DOHH2 (cell line): ENCODE measurements at regions not wholly inside any gene's neighbourhood (a gene's known extent, or its start where the extent isn't known, plus 50 kb on each side); places are given as distances from the start of the nearest gene placed in this dataset.

Experiments
- H3F3A ChIP-seq: fragments of 200-600 bp; sonication (generic), shearing (Covaris generic); 2 replicates; pipeline ENCODE4 v1.6.0; 2016; ENCODE audit warnings: antibody characterized with exemption, mild to moderate bottlenecking; ENCODE audit not compliant: control insufficient read depth, insufficient read depth
- H3K27ac ChIP-seq: fragments of 200-600 bp; sonication (generic); 2 replicates; pipeline ENCODE4 v1.5.1; 2014; ENCODE audit warnings: low read depth, mild to moderate bottlenecking, low read length, moderate library complexity
- H3K27me3 ChIP-seq: fragments of 200-600 bp; sonication (generic); 2 replicates; pipeline ENCODE4 v1.6.1; 2014; ENCODE audit warnings: mild to moderate bottlenecking, low read length, mixed read lengths; ENCODE audit not compliant: control insufficient read depth
- H3K36me3 ChIP-seq: fragments of 200-600 bp; sonication (generic); 2 replicates; pipeline ENCODE4 v1.6.1; 2014; ENCODE audit warnings: mild to moderate bottlenecking, low read length, moderate library complexity, mixed read lengths; ENCODE audit not compliant: control insufficient read depth
- H3K4me1 ChIP-seq: fragments of 200-600 bp; sonication (generic); 2 replicates; pipeline ENCODE4 v1.6.1; 2014; ENCODE audit warnings: mild to moderate bottlenecking, low read length, mixed read lengths; ENCODE audit not compliant: control insufficient read depth
- H3K4me2 ChIP-seq: fragments of 200-600 bp; sonication (generic); 2 replicates; pipeline ENCODE4 v1.6.0; 2014; ENCODE audit warnings: mild to moderate bottlenecking, low read length, moderate library complexity
- H3K4me3 ChIP-seq: fragments of 200-600 bp; sonication (generic); 2 replicates; pipeline ENCODE4 v1.5.1; 2014; ENCODE audit warnings: mild to moderate bottlenecking, low read length, mixed read lengths
- H3K79me2 ChIP-seq: fragments of 200-600 bp; sonication (generic); 2 replicates; pipeline ENCODE4 v1.6.1; 2014; ENCODE audit warnings: mild to moderate bottlenecking, low read length, mixed read lengths; ENCODE audit not compliant: control insufficient read depth
- H3K9me2 ChIP-seq: fragments of 200-600 bp; sonication (generic); replicated peaks from 2 replicates; pipeline ENCODE4 v1.6.1; 2014; ENCODE audit warnings: mild to moderate bottlenecking, low read length, mixed read lengths; ENCODE audit not compliant: control insufficient read depth
- H3K9me3 ChIP-seq: fragments of 200-600 bp; sonication (generic); 2 replicates; pipeline ENCODE4 v1.6.1; 2014; ENCODE audit warnings: antibody characterized with exemption, low read length, mixed read lengths; ENCODE audit not compliant: control insufficient read depth, insufficient read depth
- H4K20me1 ChIP-seq: fragments of 200-600 bp; sonication (generic); 2 replicates; pipeline ENCODE4 v1.6.0; 2014; ENCODE audit warnings: low read depth, mild to moderate bottlenecking, antibody characterized with exemption, low read length, moderate library complexity; ENCODE audit not compliant: control insufficient read depth, insufficient read depth
- EZH2phosphoT487 ChIP-seq: fragments of 200-600 bp; sonication (generic); IDR thresholded peaks from 2 replicates; pipeline ENCODE4 v1.6.1; 2017; ENCODE audit warnings: borderline replicate concordance, mild to moderate bottlenecking, antibody characterized with exemption, low read length, moderate library complexity, mixed read lengths
- TF ChIP-seq, protein P1 (sequence below): fragments of 200-600 bp; sonication (generic); IDR thresholded peaks from one replicate; pipeline ENCODE4 v1.5.1; 2014; ENCODE audit warnings: antibody characterized with exemption, mild to moderate bottlenecking, low read depth, low read length; ENCODE audit not compliant: poor library complexity, severe bottlenecking

DNA sequence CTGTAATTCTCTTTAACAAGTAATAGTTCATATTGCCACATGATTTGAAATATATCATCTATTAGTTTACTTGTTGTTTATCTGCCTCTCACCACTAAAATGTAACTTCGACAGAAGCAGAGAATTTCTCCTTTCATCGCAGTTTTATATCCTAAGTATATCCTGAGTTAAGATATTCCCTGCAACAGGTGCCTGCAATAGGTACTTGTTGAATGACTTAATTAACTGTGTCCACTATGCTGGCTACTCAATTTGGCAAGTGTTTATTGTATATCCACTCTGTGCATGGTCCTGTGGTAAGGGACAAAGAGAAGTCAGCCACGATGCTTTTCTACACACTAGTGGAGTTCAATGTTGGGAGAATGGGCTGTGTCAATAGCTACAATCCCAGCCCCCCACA, 108.5 kb downstream of the PSAT1 start:
- Histone ChIP-seq H4K20me1 (no peaks in the 10 kb centered on the region), H3K79me2 (no peaks in the 10 kb centered on the region), H3K4me2 (no peak overlapping the region), H3K9me2 (no peaks in the 10 kb centered on the region), H3K9me3 (no peaks in the 10 kb centered on the region), H3K4me1 (no peaks in the 10 kb centered on the region), H3K4me3 (no peak overlapping the region), H3F3A (no peaks in the 10 kb centered on the region), H3K36me3 (no peaks in the 10 kb centered on the region), H3K27me3 (peaks cover 3% of the 10 kb centered on the region; the same call in 1 of the 2 replicates), H3K27ac (no peak overlapping the region)
- TF ChIP-seq EZH2phosphoT487: no peak
- TF ChIP-seq, protein P1, sequence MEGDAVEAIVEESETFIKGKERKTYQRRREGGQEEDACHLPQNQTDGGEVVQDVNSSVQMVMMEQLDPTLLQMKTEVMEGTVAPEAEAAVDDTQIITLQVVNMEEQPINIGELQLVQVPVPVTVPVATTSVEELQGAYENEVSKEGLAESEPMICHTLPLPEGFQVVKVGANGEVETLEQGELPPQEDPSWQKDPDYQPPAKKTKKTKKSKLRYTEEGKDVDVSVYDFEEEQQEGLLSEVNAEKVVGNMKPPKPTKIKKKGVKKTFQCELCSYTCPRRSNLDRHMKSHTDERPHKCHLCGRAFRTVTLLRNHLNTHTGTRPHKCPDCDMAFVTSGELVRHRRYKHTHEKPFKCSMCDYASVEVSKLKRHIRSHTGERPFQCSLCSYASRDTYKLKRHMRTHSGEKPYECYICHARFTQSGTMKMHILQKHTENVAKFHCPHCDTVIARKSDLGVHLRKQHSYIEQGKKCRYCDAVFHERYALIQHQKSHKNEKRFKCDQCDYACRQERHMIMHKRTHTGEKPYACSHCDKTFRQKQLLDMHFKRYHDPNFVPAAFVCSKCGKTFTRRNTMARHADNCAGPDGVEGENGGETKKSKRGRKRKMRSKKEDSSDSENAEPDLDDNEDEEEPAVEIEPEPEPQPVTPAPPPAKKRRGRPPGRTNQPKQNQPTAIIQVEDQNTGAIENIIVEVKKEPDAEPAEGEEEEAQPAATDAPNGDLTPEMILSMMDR: no peak

DNA sequence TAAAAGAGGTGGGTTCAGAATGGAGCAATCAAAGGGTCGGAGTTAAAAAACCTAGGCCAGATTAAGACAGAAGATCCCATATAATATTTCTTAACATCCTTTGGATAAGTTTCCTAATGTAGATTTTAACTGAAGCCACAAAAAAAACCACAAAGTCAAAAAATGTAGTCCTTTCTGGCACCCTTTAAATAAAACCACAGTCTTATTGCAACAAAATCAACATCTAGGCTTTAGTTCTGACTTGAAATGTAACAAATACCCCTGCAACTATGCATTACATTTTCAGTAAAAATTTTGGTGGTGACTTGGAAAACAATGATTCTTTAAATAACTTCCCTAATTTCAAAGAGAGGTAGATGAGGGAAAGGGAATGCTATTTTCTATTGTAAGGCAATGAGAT, 109.2 kb downstream of the PSAT1 start:
- Histone ChIP-seq H3K9me2 (no peaks in the 10 kb centered on the region), H3K79me2 (no peaks in the 10 kb centered on the region), H3K27me3 (peaks cover 2% of the 10 kb centered on the region; the same call in 1 of the 2 replicates), H3K27ac (no peak overlapping the region), H3K4me2 (no peak overlapping the region), H3K4me3 (no peak overlapping the region), H3F3A (no peaks in the 10 kb centered on the region), H4K20me1 (no peaks in the 10 kb centered on the region), H3K36me3 (no peaks in the 10 kb centered on the region), H3K9me3 (no peaks in the 10 kb centered on the region), H3K4me1 (no peaks in the 10 kb centered on the region)
- TF ChIP-seq, protein P1: no peak
- TF ChIP-seq EZH2phosphoT487: no peak

DNA sequence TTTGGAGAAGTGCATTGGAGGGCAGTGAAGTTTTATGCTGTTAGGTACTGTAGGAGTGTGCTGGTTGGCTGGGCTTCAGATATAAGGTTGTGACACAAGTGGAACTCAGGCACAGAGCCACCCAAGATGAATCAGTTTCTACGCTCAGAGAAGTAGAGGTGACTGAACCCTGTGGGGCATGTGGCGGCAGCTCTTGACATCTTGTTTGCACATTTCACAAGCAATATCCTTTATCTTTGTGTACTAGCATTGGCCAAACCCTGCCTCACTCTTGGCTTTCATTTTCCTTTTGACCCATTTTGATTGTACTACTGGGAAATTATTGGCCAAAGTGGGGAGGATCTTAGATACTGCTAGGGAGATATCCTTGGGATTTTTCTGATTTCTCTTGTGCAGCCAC, 110.0 kb downstream of the PSAT1 start:
- H3K9me2 ChIP-seq: no peaks in the 10 kb centered on the region
- H3K4me2 ChIP-seq: no peak overlapping the region
- no peak for TF ChIP-seq EZH2phosphoT487
- TF ChIP-seq, protein P1: no peak
- no peak overlapping the region for H3K27ac ChIP-seq
- no peak overlapping the region for H3K4me3 ChIP-seq
- H3K4me1 ChIP-seq: no peaks in the 10 kb centered on the region
- H4K20me1 ChIP-seq: no peaks in the 10 kb centered on the region
- H3K9me3 ChIP-seq: no peaks in the 10 kb centered on the region
- H3K27me3 ChIP-seq: no peaks in the 10 kb centered on the region
- no peaks in the 10 kb centered on the region for H3K36me3 ChIP-seq
- H3F3A ChIP-seq: no peaks in the 10 kb centered on the region
- no peaks in the 10 kb centered on the region for H3K79me2 ChIP-seq
